H1 (cell line): ENCODE measurements at regions not wholly inside any gene's neighbourhood (a gene's known extent, or its start where the extent isn't known, plus 50 kb on each side); places are given as distances from the start of the nearest gene placed in this dataset.

Source experiments
- CTCF ChIA-PET: fragments of 300-600 bp; sonication (Branson Sonifier 250); formaldehyde crosslinking; loops from one replicate; lab custom pipeline; 2021; ENCODE audit not compliant: partially characterized antibody; lab: Charles Lee
- POLR2A ChIA-PET: fragments of 300-600 bp; sonication (Branson Sonifier 250); formaldehyde crosslinking; loops from one replicate; lab custom pipeline; 2021; ENCODE audit warnings: inconsistent platforms; ENCODE audit not compliant: partially characterized antibody; lab: Charles Lee
- DNase-seq, 2 experiments: peaks; one replicate each; pipeline versions ENCODE4 v3.0.0 to v3.0.0-alpha.2; 2010 to 2022; ENCODE audit warnings: low spot score in 2 of 2, low read depth in 1 of 2, mixed read lengths in 1 of 2
- FAIRE-seq: peaks from 2 replicates; lab custom pipeline; 2011; peaks lifted over from hg19 to GRCh38; lab: Jason Lieb, UNC
- H2AFZ ChIP-seq: 2 replicates; pipeline ENCODE4 v1.8.1; 2012; ENCODE audit warnings: low read length, inconsistent platforms
- H2AK5ac ChIP-seq: 2 replicates; pipeline ENCODE4 v1.6.1; 2013; ENCODE audit warnings: low read depth, low read length
- H2BK120ac ChIP-seq: replicated peaks from 2 replicates; pipeline ENCODE3; 2013; ENCODE audit warnings: low read depth, low read length, inconsistent platforms
- H2BK12ac ChIP-seq: 2 replicates; pipeline ENCODE4 v1.6.1; 2013; ENCODE audit warnings: low read depth, low read length
- H2BK15ac ChIP-seq: 2 replicates; pipeline ENCODE4 v1.6.1; 2013; ENCODE audit warnings: low read length
- H2BK20ac ChIP-seq: 2 replicates; pipeline ENCODE4 v1.6.1; 2013; ENCODE audit warnings: low read length
- H2BK5ac ChIP-seq: 2 replicates; pipeline ENCODE4 v1.6.1; 2013; ENCODE audit warnings: low read depth, low read length
- H3K14ac ChIP-seq: 2 replicates; pipeline ENCODE4 v1.6.1; 2013; ENCODE audit warnings: inconsistent platforms; ENCODE audit not compliant: insufficient read length
- H3K18ac ChIP-seq: 2 replicates; pipeline ENCODE4 v1.6.1; 2013; ENCODE audit warnings: low read length; ENCODE audit errors: extremely low read depth
- H3K23ac ChIP-seq: 2 replicates; pipeline ENCODE4 v1.6.1; 2013; ENCODE audit warnings: inconsistent platforms; ENCODE audit not compliant: insufficient read length
- H3K23me2 ChIP-seq: 2 replicates; pipeline ENCODE4 v1.6.1; 2013; ENCODE audit warnings: low read depth, low read length
- H3K27ac ChIP-seq: 2 replicates; pipeline ENCODE4 v1.6.1; 2011; ENCODE audit warnings: low read depth, low read length, inconsistent platforms
- H3K27me3 ChIP-seq, 4 experiments: replicated peaks in 1 of 4; 1 replicate in 1 of 4; 2 replicates in 3 of 4; pipeline versions ENCODE4 v1.6.1 to v1.8.1; 2011 to 2013; ENCODE audit warnings: low read length in 3 of 4, mild to moderate bottlenecking in 3 of 4, inconsistent platforms in 2 of 4, mixed read lengths in 2 of 4, moderate library complexity in 1 of 4; ENCODE audit not compliant: control insufficient read depth in 3 of 4, insufficient read depth in 3 of 4; ENCODE audit errors: extremely low read depth in 1 of 4
- H3K36me3 ChIP-seq, 4 experiments: 2 replicates each; pipeline versions ENCODE4 v1.6.1 to v1.8.1; 2011 to 2013; ENCODE audit warnings: mild to moderate bottlenecking in 4 of 4, low read length in 3 of 4, moderate library complexity in 2 of 4, control low read depth in 1 of 4, inconsistent platforms in 1 of 4; ENCODE audit not compliant: insufficient read depth in 4 of 4, control insufficient read depth in 2 of 4
- H3K4ac ChIP-seq: replicated peaks from 2 replicates; pipeline ENCODE3; 2013; ENCODE audit warnings: low read length, low read depth, mixed read lengths, inconsistent platforms; ENCODE audit not compliant: insufficient read length
- H3K4me1 ChIP-seq, 4 experiments: replicated peaks in 1 of 4; 1 replicate in 1 of 4; 2 replicates in 3 of 4; pipeline versions ENCODE4 v1.6.1 to v1.8.1; 2011 to 2013; ENCODE audit warnings: low read length in 3 of 4, inconsistent platforms in 2 of 4, mixed read lengths in 1 of 4; ENCODE audit not compliant: insufficient read depth in 4 of 4, control insufficient read depth in 3 of 4
- H3K4me2 ChIP-seq, 2 experiments: 2 replicates each; pipeline versions ENCODE4 v1.6.1 to v1.8.1; 2011 to 2013; ENCODE audit warnings: low read depth in 2 of 2, low read length in 2 of 2, control low read depth in 1 of 2, inconsistent platforms in 1 of 2, mild to moderate bottlenecking in 1 of 2; ENCODE audit not compliant: insufficient read depth in 1 of 2
- H3K4me3 ChIP-seq, 4 experiments: fragments of 200-600, 300-600 bp in 1 of 4; sonication (generic), shearing (Covaris generic), sonication (Bioruptor Twin) in 1 of 4; 2 replicates each; pipeline versions ENCODE4 v1.5.1 to v1.8.1; 2011 to 2016; ENCODE audit warnings: low read length in 4 of 4, low read depth in 3 of 4, control low read depth in 2 of 4, inconsistent platforms in 2 of 4, mild to moderate bottlenecking in 2 of 4, mixed read lengths in 1 of 4, moderate library complexity in 1 of 4; ENCODE audit not compliant: insufficient read depth in 2 of 4; ENCODE audit errors: extremely low read depth in 1 of 4
- H3K56ac ChIP-seq: replicated peaks from 2 replicates; pipeline ENCODE3; 2013; ENCODE audit warnings: low read depth, mild to moderate bottlenecking, mixed read lengths, low read length, inconsistent platforms; ENCODE audit not compliant: insufficient read length
- H3K79me1 ChIP-seq: 2 replicates; pipeline ENCODE4 v1.6.1; 2013; ENCODE audit warnings: low read depth, low read length, control low read depth
- H3K79me2 ChIP-seq, 2 experiments: 2 replicates each; pipeline versions ENCODE4 v1.6.1 to v1.8.1; 2012 to 2013; ENCODE audit warnings: low read length in 2 of 2, mild to moderate bottlenecking in 2 of 2, inconsistent platforms in 1 of 2; ENCODE audit not compliant: insufficient read depth in 2 of 2, control insufficient read depth in 1 of 2
- H3K9ac ChIP-seq, 4 experiments: replicated peaks in 1 of 4; 1 replicate in 1 of 4; 2 replicates in 3 of 4; pipeline versions ENCODE4 v1.6.1 to v1.8.1; 2011 to 2013; ENCODE audit warnings: low read depth in 3 of 4, low read length in 3 of 4, control low read depth in 2 of 4, mild to moderate bottlenecking in 2 of 4, moderate library complexity in 2 of 4, inconsistent platforms in 1 of 4; ENCODE audit errors: extremely low read depth in 1 of 4
- H3K9me3 ChIP-seq, 2 experiments: 2 replicates each; pipeline versions ENCODE4 v1.6.1 to v1.8.1; 2012 to 2013; ENCODE audit warnings: mild to moderate bottlenecking in 2 of 2, moderate library complexity in 2 of 2, control low read depth in 1 of 2, inconsistent platforms in 1 of 2, low read depth in 1 of 2, low read length in 1 of 2, mixed read lengths in 1 of 2; ENCODE audit not compliant: insufficient read depth in 2 of 2
- H4K20me1 ChIP-seq, 2 experiments: replicated peaks in 1 of 2; 2 replicates each; pipeline versions ENCODE3 to v1.8.1; 2011 to 2013; ENCODE audit warnings: inconsistent platforms in 2 of 2, low read length in 2 of 2, mild to moderate bottlenecking in 1 of 2; ENCODE audit not compliant: insufficient read depth in 2 of 2, control insufficient read depth in 1 of 2
- H4K5ac ChIP-seq: 2 replicates; pipeline ENCODE4 v1.6.1; 2013; ENCODE audit warnings: low read length, low read depth, mixed read lengths, inconsistent platforms; ENCODE audit not compliant: insufficient read length
- H4K8ac ChIP-seq: 2 replicates; pipeline ENCODE4 v1.8.0; 2013; ENCODE audit warnings: mild to moderate bottlenecking, moderate library complexity, low read length, inconsistent platforms; ENCODE audit not compliant: insufficient read depth; ENCODE audit errors: extremely low read depth
- H4K91ac ChIP-seq: replicated peaks from 2 replicates; pipeline ENCODE3; 2013; ENCODE audit warnings: low read length, mixed read lengths, inconsistent platforms; ENCODE audit not compliant: insufficient read length
- ATF3 ChIP-seq: IDR thresholded peaks from 2 replicates; pipeline ENCODE4 v1.6.1; 2011; ENCODE audit warnings: low read depth, mild to moderate bottlenecking, low read length; ENCODE audit not compliant: insufficient read depth
- BACH1 ChIP-seq: IDR thresholded peaks from 2 replicates; pipeline ENCODE4 v1.6.1; 2012; ENCODE audit warnings: low read length, improper control_type of control experiment
- FOSL1 ChIP-seq: IDR thresholded peaks from 2 replicates; pipeline ENCODE4 v1.6.1; 2011; ENCODE audit warnings: mild to moderate bottlenecking, low read depth, low read length, moderate library complexity; ENCODE audit not compliant: insufficient read depth
- SP4 ChIP-seq: IDR thresholded peaks from 2 replicates; pipeline ENCODE4 v1.6.1; 2012; ENCODE audit warnings: low read length, inconsistent platforms
- WGBS, 2 experiments: shearing (Covaris generic) in 1 of 2; methylation state at CpG; one replicate each; pipeline versions ENCODE4 v1.1.6 to v1.1.7; 2013 to 2015; ENCODE audit warnings: low lambda C conversion rate in 2 of 2, mixed read lengths in 2 of 2, inconsistent platforms in 1 of 2, low coverage in 1 of 2, missing lambda C conversion rate in 1 of 2; ENCODE audit not compliant: insufficient replicate concordance in 2 of 2, insufficient coverage in 1 of 2, insufficient read length in 1 of 2; ENCODE audit errors: extremely low coverage in 1 of 2, missing lambda C conversion rate in 1 of 2; 5-methylcytosine and 5-hydroxymethylcytosine counted together

- H3K4me1 ChIP-seq = no peaks in the 10 kb centered on the region
- no peak overlapping the region for H2BK12ac ChIP-seq
- H2BK20ac ChIP-seq = no peak overlapping the region
- H4K5ac ChIP-seq = no peak overlapping the region
- 95% methylated on average over 6 of the region's 6 CpGs; no CpG with 5 or more reads in 1 of the 2 experiments for WGBS, 2 experiments
- no peak overlapping the region for H3K4me2 ChIP-seq
- no peak overlapping the region for H2BK15ac ChIP-seq
- H2BK120ac ChIP-seq = no peak overlapping the region
- no peaks in the 10 kb centered on the region for H3K79me1 ChIP-seq
- H3K56ac ChIP-seq = no peak overlapping the region
- no peak overlapping the region for H4K8ac ChIP-seq
- no peak overlapping the region for H3K18ac ChIP-seq
- no peak overlapping the region for H2AK5ac ChIP-seq
- no peaks in the 10 kb centered on the region for H4K20me1 ChIP-seq
- H3K4ac ChIP-seq = no peak overlapping the region
- no peaks in the 10 kb centered on the region for H3K79me2 ChIP-seq
- no peak overlapping the region for H3K14ac ChIP-seq
- no peak overlapping the region for H2BK5ac ChIP-seq
- ChIA-PET POLR2A (no interaction called here), CTCF (no interaction called here)
- H2AFZ ChIP-seq = no peak overlapping the region
- FAIRE-seq (no peak), DNase-seq (peak in 1 of 2 experiments; percentile 27)
- H4K91ac ChIP-seq = no peak overlapping the region
- no peak for TF ChIP-seq FOSL1
- TF ChIP-seq ATF3 = no peak
- TF ChIP-seq SP4 = no peak
- TF ChIP-seq BACH1 = no peak
- H3K9ac ChIP-seq = no peak overlapping the region
- H3K27ac ChIP-seq = no peak overlapping the region
- no peaks in the 10 kb centered on the region for H3K9me3 ChIP-seq
- no peak overlapping the region for H3K23ac ChIP-seq
- H3K23me2 ChIP-seq = no peaks in the 10 kb centered on the region
- no peaks in the 10 kb centered on the region for H3K36me3 ChIP-seq
- H3K4me3 ChIP-seq = no peak overlapping the region
- no peaks in the 10 kb centered on the region for H3K27me3 ChIP-seq
Measured at GRCh38 chr12:87157791-87158190, 871.4 kb downstream of the C12orf50 start.
